Epidermal melanocyte (primary cell): ENCODE measurements at regions not wholly inside any gene's neighbourhood (a gene's known extent, or its start where the extent isn't known, plus 50 kb on each side); places are given as distances from the start of the nearest gene placed in this dataset.
"Not testable (repeated sequence)": the region's sequence is repeated elsewhere in the genome, so short reads cannot be mapped to it uniquely, and the experiment has no call there.

Source experiments
- DNase-seq: peaks from one replicate; pipeline ENCODE4 v3.0.0; 2011; ENCODE audit warnings: low spot score; ENCODE audit not compliant: insufficient read length

DNA sequence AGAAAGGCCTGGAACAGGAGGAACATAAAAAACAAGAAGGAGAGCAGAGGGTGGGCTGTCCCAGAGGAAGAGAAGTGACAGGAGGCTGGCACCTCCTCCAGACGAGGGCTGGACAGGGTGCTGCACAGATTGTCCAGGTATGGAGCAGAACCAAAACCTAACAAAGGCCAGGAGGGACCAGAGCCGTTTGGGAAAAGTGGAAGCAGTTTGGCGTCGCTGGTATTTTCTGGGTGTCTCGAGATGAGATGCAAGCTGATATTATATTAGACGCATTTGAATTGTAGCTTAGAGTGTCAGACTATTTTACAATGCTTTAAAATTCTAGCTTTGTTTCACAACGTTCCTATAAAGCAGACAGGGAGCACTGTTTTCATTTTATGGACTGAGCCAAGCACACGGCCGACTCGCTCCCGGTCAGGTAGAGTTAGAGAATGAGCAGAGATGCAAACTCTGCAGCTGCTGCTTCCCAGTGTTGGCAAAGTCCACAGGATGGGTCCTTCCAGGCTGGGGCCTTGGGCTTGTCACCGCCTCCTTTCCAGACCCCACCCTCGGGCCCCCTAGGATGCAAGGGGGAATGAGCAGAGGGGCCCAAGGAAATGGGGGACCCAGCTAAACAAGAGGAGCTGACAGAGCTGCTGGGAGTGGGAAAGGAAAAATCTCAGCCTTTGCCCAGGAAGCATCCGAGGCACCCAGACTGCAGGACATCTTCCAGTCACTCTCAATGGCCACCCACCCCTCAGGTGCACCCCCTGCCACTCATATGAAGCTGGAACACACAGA lies 60.8 kb upstream of the TMPRSS2 start:
- DNase-seq: no peak

- no peak for DNase-seq
Measured at GRCh38 chr21:41567901-41568510, 60.0 kb upstream of the TMPRSS2 start.

GRCh38 chr21:41567237-41567636 lies 59.3 kb upstream of the TMPRSS2 start:
- DNase-seq: not testable (repeated sequence)

DNA sequence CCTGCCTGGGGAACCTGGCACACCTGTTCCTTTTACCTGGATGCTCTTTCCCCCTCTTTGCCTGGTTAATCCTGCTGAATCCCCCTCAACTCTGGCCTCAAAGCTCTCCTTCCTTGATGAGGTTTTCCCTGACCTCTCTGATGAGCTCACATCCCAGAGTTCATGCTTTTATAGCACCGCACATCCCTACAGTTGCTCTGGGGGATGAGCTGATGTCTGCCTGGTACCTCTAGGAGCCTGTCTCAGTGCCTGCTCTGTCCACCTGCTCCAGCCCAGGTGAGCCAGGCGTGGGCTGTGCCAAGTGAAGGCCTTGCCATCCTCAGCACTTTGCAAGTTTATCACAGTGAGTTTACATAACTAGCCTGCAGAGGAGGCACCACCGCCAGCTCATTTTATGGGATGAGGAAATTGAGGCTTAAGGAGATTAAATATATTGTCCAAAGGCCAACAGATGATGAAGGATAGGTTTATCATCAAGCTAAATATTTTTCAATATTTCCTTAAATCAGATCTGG lies 58.6 kb upstream of the TMPRSS2 start:
- no peak for DNase-seq

- no peak for DNase-seq
Measured at GRCh38 chr21:41565550-41565949, 57.6 kb upstream of the TMPRSS2 start.

DNA sequence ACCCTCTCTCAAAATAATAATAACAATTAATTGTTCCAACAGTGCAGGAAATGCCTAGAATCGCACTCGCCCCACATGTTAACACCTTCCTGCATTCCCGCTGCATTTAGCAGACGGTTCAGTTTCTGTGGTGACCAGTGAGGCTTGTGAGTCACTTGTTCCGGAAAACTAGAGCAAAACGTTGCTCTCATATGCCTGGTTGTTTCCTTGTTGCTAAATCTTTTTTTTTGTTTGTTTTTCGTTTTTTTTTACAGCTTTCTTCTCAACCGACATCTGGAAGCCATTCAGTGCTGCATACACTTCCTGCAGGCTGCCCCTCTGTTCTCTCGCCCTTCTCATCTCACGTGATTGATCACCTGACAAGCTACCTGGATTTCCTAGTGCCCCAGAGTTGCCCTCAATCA lies 56.9 kb upstream of the TMPRSS2 start:
- peak; percentile 55 for DNase-seq

- no peak for DNase-seq
Measured at GRCh38 chr21:41562101-41563000, 54.4 kb upstream of the TMPRSS2 start.

DNA sequence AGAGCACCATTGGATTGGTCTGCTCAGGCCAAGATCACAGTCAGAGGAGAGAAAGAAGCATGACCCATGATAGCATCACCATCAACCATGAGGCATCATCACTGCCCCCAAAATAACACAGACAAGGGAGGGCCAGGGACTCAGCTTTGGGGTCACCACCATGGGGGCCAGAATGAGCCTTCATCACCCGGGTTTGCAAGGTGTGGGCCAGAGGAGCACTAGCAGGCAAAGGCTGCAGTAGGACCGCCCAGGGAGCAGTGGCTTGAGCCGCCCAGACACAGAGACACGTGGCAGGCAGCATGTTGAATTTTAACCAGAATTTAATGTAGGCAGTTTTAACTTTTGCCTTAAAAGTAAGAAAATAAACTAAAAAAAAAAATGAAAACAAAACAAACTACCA lies 53.7 kb upstream of the TMPRSS2 start:
- no peak for DNase-seq

DNA sequence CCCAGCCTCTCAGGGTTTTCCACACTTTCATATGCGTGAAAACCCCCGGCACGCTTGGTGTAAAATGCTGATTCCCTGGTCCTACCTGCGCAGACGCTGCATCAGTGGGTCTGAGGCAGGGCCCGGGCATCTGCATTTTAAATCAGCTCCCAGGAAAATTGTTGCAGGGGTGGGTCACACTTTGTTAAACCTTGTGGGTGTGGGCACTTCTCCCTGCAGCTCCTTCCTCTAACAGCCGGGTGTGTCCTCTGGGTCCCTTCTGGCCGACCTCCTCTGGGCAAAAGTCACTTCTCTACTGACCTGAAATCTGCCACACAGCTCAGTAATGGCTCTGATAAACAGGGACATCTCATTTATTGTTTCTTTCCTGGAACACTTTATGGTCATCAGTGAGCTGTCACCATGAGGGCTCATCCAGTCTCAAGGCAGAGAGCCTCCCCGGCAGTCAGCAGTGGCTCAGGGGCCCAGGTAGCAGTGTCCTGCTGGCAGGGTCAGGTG lies 52.8 kb upstream of the TMPRSS2 start:
- DNase-seq: no peak

DNA sequence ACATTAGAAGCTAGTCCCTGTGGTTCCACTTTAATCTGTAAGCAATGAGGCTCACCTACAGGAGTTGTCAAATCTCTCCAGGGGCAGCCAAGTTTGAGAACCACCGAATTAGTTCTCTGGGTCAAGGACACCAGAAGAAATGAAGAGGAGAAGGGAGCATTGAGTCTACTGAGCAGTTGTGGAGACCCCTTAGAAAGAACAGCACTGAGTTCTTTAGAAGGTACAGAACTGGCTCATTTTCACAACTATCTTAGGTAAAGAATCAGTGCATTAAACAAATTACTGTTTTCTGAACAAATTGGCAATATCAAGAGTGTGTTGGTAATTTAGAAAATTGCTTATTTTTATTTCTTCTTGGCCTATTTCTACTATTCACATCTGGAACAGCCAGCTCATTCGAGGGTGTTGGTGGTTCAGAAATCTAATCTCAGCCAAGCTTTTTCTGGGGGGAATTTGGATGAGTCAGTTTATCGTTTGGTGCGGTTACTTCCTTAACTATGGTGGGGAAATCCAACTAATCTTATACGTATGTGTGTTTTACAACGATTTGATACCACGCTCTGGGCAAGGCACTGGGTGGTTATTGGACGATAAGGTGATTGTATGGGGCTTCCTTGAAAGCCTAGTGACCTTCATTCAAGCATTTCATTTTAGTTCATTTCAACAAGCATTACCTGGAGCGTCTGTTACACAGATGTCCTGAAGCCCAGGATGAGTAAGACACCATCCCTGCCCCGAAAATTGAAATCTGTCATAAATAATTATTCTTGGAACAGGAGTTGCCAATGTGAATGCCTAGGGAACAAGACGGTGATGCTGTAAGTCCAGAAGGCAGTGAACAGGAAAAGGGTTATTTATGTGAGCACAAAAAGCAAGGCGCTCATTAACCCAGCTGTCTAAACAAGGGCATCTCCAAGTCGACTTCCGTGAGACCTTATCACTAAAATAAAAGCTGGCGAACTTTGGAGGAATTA lies 52.0 kb upstream of the TMPRSS2 start:
- no peak for DNase-seq

DNA sequence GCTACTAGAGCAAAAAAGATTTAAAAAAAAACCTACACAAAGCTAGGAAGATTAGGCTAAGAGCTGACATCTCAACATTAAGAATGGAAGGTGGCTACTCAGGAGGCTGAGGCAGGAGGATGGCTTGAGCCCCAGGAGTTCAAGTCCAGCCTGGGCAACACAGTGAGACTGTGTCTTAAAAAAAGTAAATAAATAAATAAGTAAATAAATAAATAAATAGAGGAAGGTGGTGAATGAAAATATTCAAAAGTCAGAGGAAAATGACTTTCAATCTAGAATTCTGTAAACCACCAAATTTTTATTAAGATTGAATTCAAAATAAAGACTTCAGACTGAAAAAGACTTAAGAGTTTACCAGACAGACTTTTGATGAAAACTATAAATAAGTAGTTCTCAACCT lies 50.9 kb upstream of the TMPRSS2 start:
- DNase-seq: no peak

DNA sequence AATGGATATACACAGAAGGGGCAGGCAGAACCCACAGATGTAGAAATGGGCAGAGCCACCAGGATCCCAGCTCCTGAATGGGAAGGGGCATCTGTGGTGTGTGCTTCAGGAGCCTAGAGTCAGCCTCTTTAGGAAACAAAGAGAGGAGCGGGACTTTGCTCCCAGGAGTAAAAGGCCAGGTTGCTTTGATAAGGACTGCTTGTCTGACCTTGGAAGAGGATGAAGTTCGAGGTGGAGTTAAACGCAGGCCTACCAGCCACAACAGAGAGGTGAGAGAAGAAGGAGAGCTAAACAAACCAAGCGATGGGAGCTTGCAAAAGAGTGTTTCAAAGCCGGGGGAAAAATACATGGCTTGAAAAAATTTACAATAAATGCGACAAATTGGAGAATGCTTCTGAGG lies 49.9 kb upstream of the TMPRSS2 start:
- DNase-seq: no peak
